CD14-positive monocyte (primary cell): ENCODE measurements at regions not wholly inside any gene's neighbourhood (a gene's known extent, or its start where the extent isn't known, plus 50 kb on each side); places are given as distances from the start of the nearest gene placed in this dataset.

Source experiments
- DNase-seq, 3 donors: peaks; one replicate each; pipeline ENCODE4 v3.0.0-alpha.2; 2011 to 2022
- H2AFZ ChIP-seq: 2 replicates; pipeline ENCODE4 v1.6.0; 2012; ENCODE audit warnings: mild to moderate bottlenecking, low read depth, low read length, inconsistent platforms; ENCODE audit not compliant: insufficient read depth, poor library complexity, severe bottlenecking
- H3K27ac ChIP-seq, 2 donors: 1 replicate in 1 of 2; 2 replicates in 1 of 2; pipeline ENCODE4 v1.5.1; 2012 to 2013; ENCODE audit warnings: low read length in 2 of 2, control low read depth in 1 of 2, inconsistent platforms in 1 of 2, low read depth in 1 of 2, mild to moderate bottlenecking in 1 of 2
- H3K27me3 ChIP-seq, 2 donors: one replicate each; pipeline versions ENCODE4 v1.6.0 to v1.6.1; 2011 to 2013; ENCODE audit warnings: low read length in 2 of 2; ENCODE audit not compliant: control insufficient read depth in 2 of 2, insufficient read depth in 2 of 2
- H3K36me3 ChIP-seq, 2 donors: replicated peaks in 1 of 2; 1 replicate in 1 of 2; 2 replicates in 1 of 2; pipeline versions ENCODE4 v1.5.1 to v1.6.1; 2012 to 2013; ENCODE audit warnings: low read length in 2 of 2, control low read depth in 1 of 2, inconsistent platforms in 1 of 2, mild to moderate bottlenecking in 1 of 2; ENCODE audit not compliant: insufficient read depth in 2 of 2, control insufficient read depth in 1 of 2
- H3K4me1 ChIP-seq, 2 donors: 1 replicate in 1 of 2; 2 replicates in 1 of 2; pipeline versions ENCODE4 v1.5.1 to v1.6.1; 2012 to 2013; ENCODE audit warnings: low read length in 2 of 2, control low read depth in 1 of 2, inconsistent platforms in 1 of 2, mild to moderate bottlenecking in 1 of 2, moderate library complexity in 1 of 2; ENCODE audit not compliant: insufficient read depth in 2 of 2, control insufficient read depth in 1 of 2
- H3K4me2 ChIP-seq: replicated peaks from 2 replicates; pipeline ENCODE3; 2012; ENCODE audit warnings: low read length, moderate library complexity, mild to moderate bottlenecking; ENCODE audit not compliant: poor library complexity, severe bottlenecking; ENCODE audit errors: extremely low read depth
- H3K4me3 ChIP-seq, 3 experiments: fragments of 200-600 bp in 1 of 3; sonication (generic) in 1 of 3; replicated peaks in 1 of 3; 1 replicate in 2 of 3; 2 replicates in 1 of 3; pipeline ENCODE4 v1.5.1; 2011 to 2013; ENCODE audit warnings: low read length in 3 of 3, mild to moderate bottlenecking in 3 of 3, control low read depth in 2 of 3, low read depth in 2 of 3, inconsistent platforms in 1 of 3, moderate library complexity in 1 of 3
- H3K79me2 ChIP-seq: 2 replicates; pipeline ENCODE4 v1.6.0; 2012; ENCODE audit warnings: mild to moderate bottlenecking, control low read depth, inconsistent platforms, low read length, moderate library complexity; ENCODE audit not compliant: insufficient read depth
- H3K9ac ChIP-seq: 2 replicates; pipeline ENCODE4 v1.6.0; 2017; ENCODE audit warnings: low read length, mild to moderate bottlenecking; ENCODE audit not compliant: insufficient read depth, poor library complexity, severe bottlenecking
- H3K9me3 ChIP-seq, 2 donors: replicated peaks in 1 of 2; 1 replicate in 1 of 2; 2 replicates in 1 of 2; pipeline versions ENCODE4 v1.5.1 to v1.6.1; 2012 to 2013; ENCODE audit warnings: low read length in 2 of 2, control low read depth in 1 of 2; ENCODE audit not compliant: control insufficient read depth in 1 of 2, insufficient read depth in 1 of 2
- H4K20me1 ChIP-seq: 2 replicates; pipeline ENCODE4 v1.6.0; 2012; ENCODE audit warnings: mild to moderate bottlenecking, low read length, control low read depth, moderate library complexity; ENCODE audit not compliant: insufficient read depth
- H3K27ac Mint-ChIP-seq, 7 donors: one replicate each; pipeline ENCODE4 v1.8.0; 2020; ENCODE audit warnings: mild to moderate bottlenecking in 7 of 7, mixed read lengths in 7 of 7, moderate library complexity in 6 of 7, inconsistent platforms in 2 of 7
- H3K27me3 Mint-ChIP-seq, 3 donors: one replicate each; pipeline ENCODE4 v1.8.0; 2021 to 2022; ENCODE audit warnings: low read depth in 3 of 3, mild to moderate bottlenecking in 3 of 3, mixed read lengths in 3 of 3, moderate library complexity in 3 of 3, inconsistent platforms in 1 of 3
- H3K36me3 Mint-ChIP-seq, 2 donors: one replicate each; pipeline ENCODE4 v1.8.0; 2020; ENCODE audit warnings: mixed read lengths in 2 of 2, inconsistent platforms in 1 of 2, mild to moderate bottlenecking in 1 of 2
- H3K4me1 Mint-ChIP-seq: one replicate; pipeline ENCODE4 v1.8.0; 2020; ENCODE audit warnings: mild to moderate bottlenecking, mixed read lengths
- H3K4me3 Mint-ChIP-seq, 2 donors: one replicate each; pipeline ENCODE4 v1.8.0; 2020; ENCODE audit warnings: mild to moderate bottlenecking in 2 of 2, mixed read lengths in 2 of 2, moderate library complexity in 1 of 2
- H3K9me3 Mint-ChIP-seq, 7 donors: one replicate each; pipeline ENCODE4 v1.8.0; 2020 to 2022; ENCODE audit warnings: mixed read lengths in 7 of 7, mild to moderate bottlenecking in 6 of 7, moderate library complexity in 6 of 7, inconsistent platforms in 2 of 7
- WGBS: methylation state at CpG from one replicate; pipeline ENCODE4 v1.1.5; 2013; ENCODE audit warnings: missing lambda C conversion rate; ENCODE audit not compliant: insufficient coverage; 5-methylcytosine and 5-hydroxymethylcytosine counted together
- intact Hi-C, 2 donors: fragments of 100-400 bp; cut with micrococcal nuclease; formaldehyde crosslinking; loops; one replicate each; pipeline versions ENCODE4 v1.15.0 to v1.15.1; 2023
- TF ChIP-seq, protein P1 (sequence below): fragments of 200-600 bp; IDR thresholded peaks from one replicate; pipeline ENCODE4 v1.8.0; 2022; ENCODE audit warnings: antibody characterized with exemption, mild to moderate bottlenecking

DNA sequence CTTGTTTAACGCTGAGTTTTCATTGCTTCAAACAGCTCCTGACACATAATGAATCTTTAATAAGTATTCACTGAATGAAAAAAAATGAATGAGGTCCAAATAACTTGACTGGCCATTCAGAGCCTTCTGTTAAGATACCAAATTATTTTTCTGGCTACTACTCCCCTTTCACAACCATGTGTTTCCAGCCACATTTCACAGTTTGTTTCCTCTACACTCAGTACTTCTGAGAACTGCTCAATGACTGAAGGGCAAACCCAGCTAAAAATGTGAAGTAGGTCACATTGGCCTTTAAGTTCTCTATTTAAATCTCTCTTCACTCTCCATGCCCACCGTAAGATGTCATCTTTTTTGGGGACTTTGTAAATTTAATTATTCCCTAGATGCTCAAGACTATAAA lies 78.4 kb upstream of the KRR1 start:
- Mint-ChIP-seq H3K27me3 (peaks cover 0 to 2% (median 1%) of the 10 kb centered on the region in 3 donors), H3K9me3 (peaks cover 0 to 4% (median 0%) of the 10 kb centered on the region in 7 donors), H3K27ac (no peak overlapping the region), H3K4me1 (no peaks in the 10 kb centered on the region), H3K4me3 (no peak overlapping the region), H3K36me3 (no peaks in the 10 kb centered on the region)
- no peak overlapping the region for H3K4me3 ChIP-seq
- H3K9ac ChIP-seq: no peak overlapping the region
- no peak overlapping the region for H3K27ac ChIP-seq
- H3K4me1 ChIP-seq: no peaks in the 10 kb centered on the region
- no peaks in the 10 kb centered on the region for H4K20me1 ChIP-seq
- H3K9me3 ChIP-seq: no peaks in the 10 kb centered on the region
- no peak for DNase-seq
- no peaks in the 10 kb centered on the region for H3K27me3 ChIP-seq
- H3K79me2 ChIP-seq: no peaks in the 10 kb centered on the region
- no peaks in the 10 kb centered on the region for H3K36me3 ChIP-seq
- no CpG with 5 or more reads among the region's 2 CpGs for WGBS
- no peak overlapping the region for H3K4me2 ChIP-seq
- intact Hi-C loops: no loop called here
- no peak overlapping the region for H2AFZ ChIP-seq
- TF ChIP-seq, protein P1, sequence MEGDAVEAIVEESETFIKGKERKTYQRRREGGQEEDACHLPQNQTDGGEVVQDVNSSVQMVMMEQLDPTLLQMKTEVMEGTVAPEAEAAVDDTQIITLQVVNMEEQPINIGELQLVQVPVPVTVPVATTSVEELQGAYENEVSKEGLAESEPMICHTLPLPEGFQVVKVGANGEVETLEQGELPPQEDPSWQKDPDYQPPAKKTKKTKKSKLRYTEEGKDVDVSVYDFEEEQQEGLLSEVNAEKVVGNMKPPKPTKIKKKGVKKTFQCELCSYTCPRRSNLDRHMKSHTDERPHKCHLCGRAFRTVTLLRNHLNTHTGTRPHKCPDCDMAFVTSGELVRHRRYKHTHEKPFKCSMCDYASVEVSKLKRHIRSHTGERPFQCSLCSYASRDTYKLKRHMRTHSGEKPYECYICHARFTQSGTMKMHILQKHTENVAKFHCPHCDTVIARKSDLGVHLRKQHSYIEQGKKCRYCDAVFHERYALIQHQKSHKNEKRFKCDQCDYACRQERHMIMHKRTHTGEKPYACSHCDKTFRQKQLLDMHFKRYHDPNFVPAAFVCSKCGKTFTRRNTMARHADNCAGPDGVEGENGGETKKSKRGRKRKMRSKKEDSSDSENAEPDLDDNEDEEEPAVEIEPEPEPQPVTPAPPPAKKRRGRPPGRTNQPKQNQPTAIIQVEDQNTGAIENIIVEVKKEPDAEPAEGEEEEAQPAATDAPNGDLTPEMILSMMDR: no peak

DNA sequence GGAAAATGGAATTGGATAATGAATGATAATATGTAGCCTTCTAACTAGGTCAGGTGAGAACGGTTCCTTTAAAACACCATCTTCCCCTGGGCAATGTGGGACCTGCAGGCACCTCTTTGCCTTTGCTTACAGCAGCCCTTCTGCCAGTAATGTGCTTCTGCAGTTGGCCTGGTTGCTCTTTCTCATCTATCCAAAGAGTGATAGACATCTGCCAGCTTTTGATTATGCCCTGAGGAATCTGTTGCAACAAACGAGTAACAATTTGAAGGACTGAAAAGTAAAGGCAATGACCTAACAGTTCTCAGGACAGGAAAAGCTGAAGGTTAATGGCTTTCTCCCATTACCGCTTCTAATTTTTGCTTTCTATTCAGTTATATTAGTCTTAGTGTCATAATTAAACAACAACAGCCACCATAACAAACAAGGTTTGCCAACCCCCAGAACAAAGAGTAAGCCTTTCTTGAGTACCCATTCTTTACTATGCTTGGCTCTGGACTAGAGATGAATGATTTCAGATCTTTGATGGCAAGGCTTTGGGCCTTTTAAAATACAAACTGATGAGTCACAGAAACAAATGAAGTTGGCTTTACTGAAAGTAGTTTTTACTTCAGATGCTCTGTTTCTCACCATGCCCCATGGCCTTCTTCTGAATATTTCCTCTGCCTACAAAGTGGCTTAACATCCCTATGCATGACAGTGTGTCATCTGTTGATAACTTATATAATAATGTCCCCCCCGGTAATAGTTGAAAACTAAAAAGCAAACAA lies 76.1 kb upstream of the KRR1 start:
- Mint-ChIP-seq H3K27me3 (peaks cover 0 to 2% (median 1%) of the 10 kb centered on the region in 3 donors), H3K4me3 (no peak overlapping the region), H3K36me3 (no peaks in the 10 kb centered on the region), H3K4me1 (no peaks in the 10 kb centered on the region), H3K9me3 (peaks cover 0 to 4% (median 0%) of the 10 kb centered on the region in 7 donors), H3K27ac (no peak overlapping the region)
- Histone ChIP-seq H3K9me3 (no peaks in the 10 kb centered on the region), H3K27ac (no peak overlapping the region), H3K36me3 (no peaks in the 10 kb centered on the region), H3K4me1 (no peaks in the 10 kb centered on the region), H4K20me1 (no peaks in the 10 kb centered on the region), H3K79me2 (no peaks in the 10 kb centered on the region), H3K4me3 (no peak overlapping the region), H3K27me3 (no peaks in the 10 kb centered on the region), H3K9ac (no peak overlapping the region), H3K4me2 (no peak overlapping the region), H2AFZ (no peak overlapping the region)
- WGBS: 100% methylated on average over 1 of the region's 4 CpGs
- no peak for DNase-seq
- TF ChIP-seq, protein P1: no peak
- intact Hi-C loops: no loop called here
